ENCODE measurements at regions not wholly inside any gene's neighbourhood (a gene's known extent, or its start where the extent isn't known, plus 50 kb on each side); places are given as distances from the start of the nearest gene placed in this dataset.

- DNase-seq = no peak
Observed at GRCh38 chr20:17023806-17024205, 203.0 kb upstream of the PCSK2 start.

- DNase-seq = no peak
Observed at GRCh38 chr20:17024513-17025119, 202.2 kb upstream of the PCSK2 start.

GRCh38 chr20:17026346-17026745, 200.5 kb upstream of the PCSK2 start:
- no peak for DNase-seq

GRCh38 chr20:17029698-17030097, 197.1 kb upstream of the PCSK2 start:
- DNase-seq = no peak

- no peak for DNase-seq
Observed at GRCh38 chr20:17036541-17036940, 190.3 kb upstream of the PCSK2 start.

DNA sequence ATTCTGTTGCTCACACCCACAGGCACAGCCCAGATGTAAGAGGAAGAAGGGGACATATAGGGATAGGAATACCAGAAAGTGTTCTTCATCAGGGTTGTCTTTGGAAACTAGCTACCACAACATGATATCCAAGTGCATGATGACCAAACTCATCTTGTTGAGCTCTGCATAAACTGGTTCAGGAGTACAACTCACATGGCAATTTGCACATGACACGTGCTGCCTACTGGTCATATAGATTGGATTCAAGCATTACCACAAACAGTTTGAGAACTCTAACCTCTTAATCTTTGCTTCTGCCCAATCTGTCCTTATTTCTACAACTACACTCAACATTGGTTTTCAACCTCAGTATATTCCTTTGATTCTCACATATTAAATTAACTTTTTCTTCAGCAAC, 184.7 kb upstream of the PCSK2 start:
- DNase-seq = no peak

DNA sequence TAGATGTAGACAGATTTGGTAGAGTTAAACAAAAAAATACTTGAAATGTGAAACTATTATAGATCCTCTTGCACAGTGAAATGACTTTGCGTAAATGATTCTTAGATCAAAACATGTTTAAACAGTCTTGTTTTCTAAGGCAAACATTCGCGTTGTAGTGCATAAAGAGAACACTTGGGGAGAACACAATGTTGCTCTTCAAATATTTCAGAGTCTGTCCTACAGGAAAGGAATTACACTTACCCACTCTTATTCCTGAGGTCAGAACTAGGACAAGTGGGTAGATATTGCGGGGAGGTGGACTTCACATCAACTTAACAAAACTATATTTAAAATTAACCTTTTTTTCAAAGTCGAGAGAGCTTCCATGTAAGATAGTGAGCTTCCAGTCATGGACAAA, 183.5 kb upstream of the PCSK2 start:
- no peak for DNase-seq

GRCh38 chr20:17044891-17045290, 181.9 kb upstream of the PCSK2 start:
- no peak for DNase-seq

DNA sequence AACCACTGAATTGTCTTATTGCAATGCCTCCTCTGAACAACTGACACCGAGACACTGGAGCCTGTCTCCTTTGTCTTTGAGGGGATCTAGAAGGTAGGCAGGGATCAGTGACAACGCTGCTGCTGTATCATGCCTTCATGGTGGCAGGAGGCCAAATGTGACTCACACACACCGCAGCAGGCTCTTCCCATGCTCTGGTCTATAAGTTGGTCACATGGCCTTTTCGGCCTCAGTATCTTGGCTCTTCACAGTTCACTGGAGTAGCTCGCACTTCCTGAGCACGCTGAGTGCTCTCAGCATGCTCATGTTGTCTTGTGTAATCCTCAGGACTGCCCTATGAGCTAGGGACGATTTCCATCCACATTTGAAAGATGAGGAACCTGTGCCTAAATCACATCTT, 167.4 kb upstream of the PCSK2 start:
- DNase-seq = no peak

- no peak for DNase-seq
Observed at GRCh38 chr20:17061715-17062114, 165.1 kb upstream of the PCSK2 start.

DNA sequence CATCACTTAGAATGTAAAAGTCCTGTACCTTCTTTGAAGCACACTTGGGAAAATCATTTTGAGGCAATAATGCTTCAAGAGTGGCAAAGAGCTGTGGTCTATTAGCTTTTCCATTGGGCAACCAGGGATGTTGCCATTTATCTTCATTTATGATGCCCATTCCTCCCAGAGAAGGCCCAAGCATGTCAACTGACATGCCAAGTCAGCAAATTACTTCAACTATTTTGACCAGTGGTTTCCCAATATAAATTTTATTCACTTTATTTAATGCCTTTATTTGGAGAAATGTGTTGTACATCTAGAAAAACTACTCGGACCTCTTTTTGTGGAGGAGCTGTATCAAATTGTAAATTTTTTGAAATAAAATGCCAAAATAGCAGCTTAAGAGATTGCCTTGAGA, 164.1 kb upstream of the PCSK2 start:
- no peak for DNase-seq

- DNase-seq = no peak
Observed at GRCh38 chr20:17066902-17067301, 159.9 kb upstream of the PCSK2 start.

DNA sequence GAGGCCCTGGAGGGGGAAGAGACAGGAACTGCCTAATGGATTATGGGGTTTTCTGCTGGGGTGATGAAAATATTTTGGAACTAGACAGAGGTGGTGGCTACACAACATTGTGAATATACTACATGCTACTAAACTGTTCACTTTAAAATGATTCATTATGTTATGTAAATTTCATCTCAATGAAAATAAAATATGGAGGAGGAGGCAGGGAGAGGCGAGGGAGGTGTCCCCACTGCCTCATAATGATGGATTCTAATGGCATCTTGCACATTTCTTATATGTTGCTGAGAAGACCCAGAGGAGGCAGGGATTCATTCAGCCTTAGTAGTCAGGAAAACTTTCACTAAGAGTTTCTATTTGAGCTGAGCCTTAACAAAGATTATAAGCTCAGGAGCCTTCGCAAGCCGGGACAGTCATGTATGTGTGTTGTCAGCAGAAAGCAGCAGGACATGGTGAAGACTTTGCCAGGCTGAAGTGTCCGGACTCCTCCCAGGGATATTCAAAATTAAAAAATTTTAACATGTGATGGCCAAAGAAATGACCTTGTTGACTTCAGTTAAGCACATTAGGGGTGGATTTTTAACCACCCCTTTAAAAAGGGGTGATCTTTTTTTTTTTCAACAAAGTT, 158.6 kb upstream of the PCSK2 start:
- no peak for DNase-seq

DNA sequence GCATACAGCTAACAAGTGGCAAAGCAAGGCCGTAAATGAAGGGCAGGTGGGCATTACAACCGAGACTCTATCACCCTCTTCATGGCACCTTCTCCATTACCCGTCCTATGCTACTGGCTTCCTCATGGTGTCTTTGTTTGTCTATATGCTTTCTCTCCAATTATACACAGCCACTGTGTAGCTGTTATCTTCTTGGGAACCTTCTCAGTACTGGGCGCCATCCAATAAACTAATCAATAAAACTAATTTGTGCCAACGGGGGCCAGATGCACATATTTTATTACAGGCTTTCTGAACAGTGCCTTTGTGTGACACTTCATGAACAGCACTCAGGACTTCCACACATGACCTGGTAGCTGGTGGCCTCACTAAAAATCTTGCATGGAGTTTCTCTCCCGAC, 149.8 kb upstream of the PCSK2 start:
- DNase-seq = no peak

- no peak for DNase-seq
Observed at GRCh38 chr20:17083738-17084137, 143.1 kb upstream of the PCSK2 start.

DNA sequence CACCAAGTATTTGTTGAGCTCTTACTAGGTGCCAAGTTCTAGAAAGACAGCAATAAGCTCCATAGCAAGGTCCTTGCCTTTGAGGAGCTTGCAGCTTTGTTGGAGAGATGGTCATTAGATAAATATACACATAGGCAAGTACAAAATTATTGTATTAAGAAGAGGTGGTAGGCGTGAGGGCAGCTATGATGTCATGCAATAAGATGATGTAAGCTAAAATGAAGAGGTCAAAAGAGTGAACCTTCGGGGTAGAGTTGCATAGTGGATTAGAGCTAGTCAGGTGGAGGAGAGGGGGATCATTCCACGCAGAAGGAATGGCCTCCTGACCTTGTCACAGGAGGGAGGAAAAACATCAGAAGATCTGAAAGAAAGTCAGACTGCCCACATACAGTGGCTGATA, 141.9 kb upstream of the PCSK2 start:
- DNase-seq = no peak

GRCh38 chr20:17093782-17094181, 133.1 kb upstream of the PCSK2 start:
- no peak for DNase-seq

- DNase-seq = no peak
Observed at GRCh38 chr20:17097603-17098002, 129.2 kb upstream of the PCSK2 start.

DNA sequence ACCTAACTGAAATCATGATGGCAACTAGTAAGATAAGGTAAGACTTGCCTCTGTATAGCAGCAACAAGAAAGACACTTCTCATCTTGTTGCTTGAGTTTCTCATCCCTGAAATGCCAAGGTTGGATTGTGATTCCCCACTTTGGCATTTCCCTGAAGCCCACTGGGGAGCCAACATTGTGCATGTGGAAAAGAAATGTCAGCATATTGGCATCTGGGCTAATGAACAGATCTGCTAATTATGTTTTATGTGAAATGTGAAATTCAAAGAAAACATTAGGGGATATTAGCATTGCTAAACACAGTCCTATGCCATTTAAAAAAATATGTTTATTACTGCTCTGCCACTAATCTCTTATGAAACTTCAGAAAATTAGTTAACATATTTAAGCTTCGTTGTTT, 126.3 kb upstream of the PCSK2 start:
- no peak for DNase-seq

DNA sequence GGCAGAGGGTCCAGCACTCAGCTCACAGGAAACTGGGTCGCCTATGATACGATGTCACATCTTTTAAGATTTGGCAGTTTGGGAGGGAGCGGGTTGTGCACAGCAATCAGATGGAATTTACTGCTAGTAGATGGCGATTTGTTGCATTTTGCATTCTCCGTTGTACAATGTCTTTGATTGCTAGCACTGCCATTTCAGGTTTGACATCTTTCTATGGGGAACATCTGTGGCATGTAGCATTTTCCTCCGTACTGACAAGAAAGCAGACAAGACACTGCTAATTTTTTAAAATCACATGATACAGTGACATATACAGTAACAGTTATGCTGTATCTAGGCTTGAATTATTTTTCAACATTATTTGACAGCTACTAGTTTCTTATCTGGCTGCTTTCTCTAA, 119.7 kb upstream of the PCSK2 start:
- DNase-seq = no peak

GRCh38 chr20:17108896-17109295, 117.9 kb upstream of the PCSK2 start:
- DNase-seq = no peak

- no peak for DNase-seq
Observed at GRCh38 chr20:17109307-17109706, 117.5 kb upstream of the PCSK2 start.

DNA sequence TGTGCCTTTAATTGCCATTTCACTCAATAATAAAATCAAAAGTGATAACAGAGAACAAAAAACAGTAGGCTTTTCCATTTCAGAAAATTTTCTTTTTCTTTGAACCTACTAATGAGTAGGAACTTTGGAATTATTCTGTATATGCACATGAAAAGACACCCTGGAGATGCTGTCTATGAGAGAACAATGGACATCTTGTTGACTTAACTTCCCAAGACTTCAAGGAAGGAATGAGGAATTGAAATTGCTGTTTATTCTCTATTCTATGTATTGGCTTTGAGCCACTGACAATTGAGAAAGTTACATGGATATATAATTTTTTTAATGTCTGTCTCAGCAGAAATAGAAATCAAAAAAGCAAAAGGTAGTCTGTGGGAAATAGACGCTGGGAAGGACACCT, 98.6 kb upstream of the PCSK2 start:
- DNase-seq = no peak

DNA sequence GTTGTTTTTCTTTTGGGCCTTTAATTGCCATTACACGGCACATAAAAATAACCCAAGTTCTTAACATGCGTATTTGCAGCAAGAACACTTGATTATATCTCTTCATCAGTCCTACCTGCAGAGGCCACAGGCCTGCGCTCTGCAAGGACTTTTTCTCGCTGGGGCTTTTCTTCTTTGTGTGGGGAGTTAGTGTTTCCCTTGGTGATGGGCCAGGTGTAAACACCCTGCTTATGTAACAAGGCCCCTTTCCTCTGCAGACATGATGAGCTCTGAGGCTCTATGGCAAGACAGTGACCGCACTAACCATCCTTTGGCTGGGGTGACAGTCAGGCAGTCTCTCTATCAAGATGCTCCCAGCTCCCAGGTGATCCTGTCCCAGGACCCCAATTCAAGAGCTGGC, 97.8 kb upstream of the PCSK2 start:
- no peak for DNase-seq

GRCh38 chr20:17137692-17138091, 89.1 kb upstream of the PCSK2 start:
- DNase-seq = no peak

All from CD4-positive, alpha-beta T cell treated with Interleukin-4 for 4 hours (primary cell).